Stimulated activated CD4-positive, alpha-beta T cell treated with anti-CD3 and anti-CD28 coated beads, Interleukin-4, amount 100 ng/mL, for 24 hours (primary cell): ENCODE measurements at regions not wholly inside any gene's neighbourhood (a gene's known extent, or its start where the extent isn't known, plus 50 kb on each side); places are given as distances from the start of the nearest gene placed in this dataset.

Source experiments
- DNase-seq: peaks from one replicate; pipeline ENCODE4 v3.0.0-alpha.2; 2020

DNA sequence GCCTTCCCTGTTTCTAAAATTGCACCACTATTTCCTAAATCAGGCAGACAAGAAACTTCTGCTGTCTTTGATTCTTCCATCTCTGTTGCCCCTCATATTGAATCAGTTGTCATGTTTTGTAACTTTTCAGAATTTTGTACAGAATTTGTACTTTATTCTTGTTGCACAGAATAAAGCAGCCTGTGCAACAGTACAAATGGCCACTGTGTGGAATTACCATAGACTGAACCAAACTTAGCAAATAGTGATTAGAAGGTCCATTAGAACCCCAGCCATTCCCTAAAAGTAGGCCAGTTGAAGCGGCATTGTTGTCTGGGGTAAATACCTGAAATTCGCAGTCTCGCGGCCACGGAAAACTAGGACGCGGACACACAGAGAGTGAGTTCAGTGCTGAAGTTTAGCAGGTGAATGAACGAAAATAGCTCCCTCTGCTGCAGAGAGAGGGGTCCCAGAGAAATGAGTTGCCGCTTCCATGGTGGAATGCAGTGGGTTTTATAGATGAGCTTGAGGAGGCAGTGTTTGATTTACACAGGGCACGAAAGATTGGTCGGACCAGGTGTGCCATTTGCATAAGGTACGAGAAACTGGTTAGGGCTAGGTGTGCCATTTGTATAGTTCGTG, 71.8 kb downstream of the C4orf33 start:
- no peak for DNase-seq

DNA sequence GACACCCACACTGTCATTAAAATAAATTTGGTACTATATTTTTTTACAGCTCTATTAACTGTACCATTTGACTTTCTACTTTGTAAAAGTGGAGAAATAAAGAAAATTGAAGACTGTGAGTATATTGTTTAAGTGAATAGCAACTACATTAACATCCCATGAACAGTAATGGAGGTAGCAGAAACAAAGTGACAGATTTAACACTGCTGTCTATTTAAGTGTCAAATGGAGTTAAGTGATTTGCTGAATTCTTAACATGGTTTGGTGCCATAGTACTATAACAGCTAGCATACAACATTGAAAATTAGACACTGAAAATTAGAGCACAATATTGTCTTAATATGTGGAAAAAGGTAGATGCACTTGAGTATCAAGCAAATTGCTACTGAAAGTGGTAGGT, 76.2 kb downstream of the C4orf33 start:
- DNase-seq = no peak

DNA sequence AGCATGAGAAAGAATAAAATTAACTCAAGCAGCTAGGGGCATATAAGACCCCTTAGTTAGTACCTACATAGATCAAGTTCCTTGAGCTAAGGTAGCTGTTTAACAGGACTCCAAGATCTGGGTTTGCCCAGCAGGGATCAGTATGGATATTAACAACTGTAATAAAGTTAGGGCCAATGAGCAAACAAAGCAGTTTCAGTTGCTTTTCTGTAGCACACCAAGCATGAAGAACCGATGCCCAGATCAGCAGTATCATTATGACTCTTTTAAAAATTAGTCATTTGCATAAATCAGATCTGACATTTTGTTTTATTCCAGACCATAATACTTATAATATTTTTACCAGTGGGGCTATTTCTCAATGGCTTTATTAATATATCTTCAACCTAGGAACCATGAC, 80.9 kb downstream of the C4orf33 start:
- no peak for DNase-seq

DNA sequence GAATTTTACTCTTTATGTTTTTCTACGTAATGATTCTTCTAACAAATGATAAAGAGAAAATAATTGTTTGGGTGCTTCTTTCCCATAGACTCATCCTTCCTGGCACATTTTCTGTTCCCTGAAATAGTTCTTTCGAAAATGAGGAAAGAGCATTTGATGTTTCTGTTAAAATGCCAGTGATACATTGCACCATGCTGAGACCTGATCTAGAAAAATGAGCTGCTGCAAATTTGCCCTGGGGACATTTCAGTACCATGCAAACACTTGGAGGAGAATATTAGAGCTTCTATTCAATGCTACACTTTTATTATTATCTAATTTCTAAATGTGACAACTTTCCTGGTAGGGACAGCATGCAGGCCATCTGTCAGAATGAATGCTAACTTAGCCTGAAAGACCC, 83.3 kb downstream of the C4orf33 start:
- no peak for DNase-seq

GRCh38 chr4:129189630-129190029, 93.7 kb downstream of the C4orf33 start:
- DNase-seq = no peak

DNA sequence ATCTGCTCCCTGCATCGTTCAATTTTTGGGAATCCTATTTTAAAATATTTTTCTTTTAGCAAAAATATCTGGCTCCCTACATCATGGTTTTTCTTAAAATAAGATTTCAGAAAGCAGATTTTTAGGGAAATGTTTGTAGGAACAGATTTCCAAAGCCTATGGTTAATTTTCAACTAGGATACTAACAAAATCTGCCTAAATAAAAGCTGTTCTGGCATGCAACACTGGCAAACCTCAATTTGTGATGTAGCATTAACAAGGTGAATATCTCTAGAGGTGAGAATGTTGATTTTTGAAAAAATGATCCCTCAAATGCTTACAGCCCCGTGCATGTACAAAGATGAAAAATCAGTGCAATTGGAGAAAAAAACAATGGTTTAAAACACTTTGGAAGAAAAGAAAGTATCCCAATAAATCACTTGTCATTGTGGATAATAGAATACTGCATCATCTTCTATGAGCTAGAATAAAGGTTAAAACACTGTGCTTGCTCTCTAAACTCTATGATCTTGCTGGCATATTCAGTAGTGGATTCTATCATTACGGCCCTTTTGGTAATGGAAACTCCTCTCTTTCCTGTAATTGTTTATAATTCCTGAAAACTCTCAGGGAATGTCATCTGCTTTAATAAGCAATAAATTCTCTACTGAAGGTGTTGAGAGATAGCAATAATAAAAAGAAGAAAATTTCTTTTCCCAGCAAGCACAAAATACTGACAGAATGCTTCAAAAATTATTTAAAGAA, 97.6 kb downstream of the C4orf33 start:
- DNase-seq = no peak

DNA sequence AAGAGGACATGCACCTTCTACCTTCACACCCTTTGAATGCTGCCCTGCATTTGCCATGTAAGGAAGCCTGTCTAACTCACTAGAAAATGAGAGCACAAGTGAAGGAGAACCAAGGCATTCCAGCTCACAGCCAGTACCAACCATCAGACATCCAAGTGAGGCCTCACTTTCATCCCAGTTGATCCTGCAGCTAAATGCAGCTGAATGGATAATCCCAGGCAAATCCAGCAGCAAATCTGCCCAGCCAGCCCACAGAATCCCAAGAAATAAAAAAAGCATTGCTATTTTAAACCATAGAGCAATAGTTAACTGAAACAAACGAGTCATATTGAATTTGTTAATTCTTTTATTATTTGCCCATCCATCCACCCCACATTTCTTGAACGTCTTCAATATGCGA, 112.5 kb downstream of the C4orf33 start:
- no peak for DNase-seq

- no peak for DNase-seq
These were observed 117.7 kb downstream of the C4orf33 start for GRCh38 chr4:129213692-129214091.

DNA sequence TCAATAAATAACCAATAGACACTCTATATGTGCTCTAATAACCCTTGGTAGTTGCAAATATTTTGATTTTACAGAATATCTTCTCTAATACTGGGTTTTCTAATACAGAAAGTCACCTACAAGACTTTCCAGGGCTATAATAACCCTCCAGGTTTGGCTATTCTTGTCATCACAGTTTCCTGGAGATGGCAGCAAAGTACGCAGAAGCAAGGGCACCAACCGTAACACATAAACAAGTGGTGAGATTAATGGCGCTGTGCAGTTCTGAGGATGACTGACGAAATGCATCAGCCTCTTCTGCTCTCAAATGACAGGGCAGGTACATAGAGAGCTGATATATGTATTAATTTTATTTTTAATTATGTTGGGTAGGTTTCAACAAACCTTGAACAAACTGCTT, 122.4 kb downstream of the C4orf33 start:
- no peak for DNase-seq

DNA sequence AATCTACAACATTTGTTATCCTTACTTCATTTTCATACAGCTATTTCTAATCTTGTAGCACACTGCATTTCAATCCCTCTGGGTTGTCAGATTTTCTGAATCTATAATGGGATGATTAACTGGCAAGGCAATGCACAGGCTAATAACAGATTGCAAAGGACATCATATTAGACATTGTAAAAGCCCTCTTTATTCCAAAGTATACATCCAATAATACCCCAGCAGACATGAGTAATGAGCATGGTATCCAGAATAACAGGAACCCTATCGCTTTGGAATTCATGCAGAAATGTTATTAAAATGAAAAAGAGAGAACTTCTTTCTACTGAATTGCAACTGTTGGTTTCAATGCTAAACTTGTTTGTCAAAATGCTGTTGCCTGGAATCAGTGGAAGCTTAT, 122.9 kb downstream of the C4orf33 start:
- DNase-seq = no peak

- no peak for DNase-seq
These were observed 124.3 kb downstream of the C4orf33 start for GRCh38 chr4:129220254-129220653.

DNA sequence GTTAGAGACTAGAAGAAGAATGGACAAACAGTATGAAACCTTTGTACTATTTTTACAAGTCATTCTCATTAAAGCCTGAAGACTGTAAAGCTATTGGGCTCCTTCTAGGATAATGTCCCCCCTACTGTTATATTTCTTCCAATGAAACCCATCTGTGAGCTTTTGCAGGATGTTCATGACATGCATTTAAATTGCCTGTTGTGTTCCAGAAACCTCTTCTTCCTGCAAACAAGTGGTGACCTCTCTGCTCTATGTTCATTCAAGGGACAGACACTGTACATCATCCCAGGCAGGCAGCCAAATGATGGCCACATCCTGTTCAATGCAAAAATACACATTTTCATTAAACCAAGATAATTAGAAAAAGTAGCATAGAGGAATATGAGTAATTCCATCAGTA, 128.0 kb downstream of the C4orf33 start:
- no peak for DNase-seq

DNA sequence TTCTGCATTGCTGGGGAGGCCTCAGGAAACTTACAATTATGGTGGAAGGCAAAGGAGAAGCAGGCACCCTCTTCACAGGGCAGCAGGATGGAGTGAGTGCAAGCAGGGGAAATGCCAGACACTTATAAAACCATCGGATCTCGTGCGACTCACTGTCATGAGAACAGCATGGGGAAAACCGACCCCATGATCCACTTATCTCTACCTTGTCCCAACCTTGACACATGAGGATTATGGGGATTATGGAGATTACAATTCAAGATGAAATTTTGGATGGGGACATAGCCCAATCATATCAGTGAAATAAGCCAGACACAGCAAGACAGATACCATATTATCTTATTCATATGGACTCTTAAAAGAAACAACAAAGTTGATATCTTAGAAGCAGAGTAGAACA, 134.9 kb downstream of the C4orf33 start:
- DNase-seq = no peak

- DNase-seq = no peak
These were observed 136.1 kb downstream of the C4orf33 start for GRCh38 chr4:129231945-129232588.

DNA sequence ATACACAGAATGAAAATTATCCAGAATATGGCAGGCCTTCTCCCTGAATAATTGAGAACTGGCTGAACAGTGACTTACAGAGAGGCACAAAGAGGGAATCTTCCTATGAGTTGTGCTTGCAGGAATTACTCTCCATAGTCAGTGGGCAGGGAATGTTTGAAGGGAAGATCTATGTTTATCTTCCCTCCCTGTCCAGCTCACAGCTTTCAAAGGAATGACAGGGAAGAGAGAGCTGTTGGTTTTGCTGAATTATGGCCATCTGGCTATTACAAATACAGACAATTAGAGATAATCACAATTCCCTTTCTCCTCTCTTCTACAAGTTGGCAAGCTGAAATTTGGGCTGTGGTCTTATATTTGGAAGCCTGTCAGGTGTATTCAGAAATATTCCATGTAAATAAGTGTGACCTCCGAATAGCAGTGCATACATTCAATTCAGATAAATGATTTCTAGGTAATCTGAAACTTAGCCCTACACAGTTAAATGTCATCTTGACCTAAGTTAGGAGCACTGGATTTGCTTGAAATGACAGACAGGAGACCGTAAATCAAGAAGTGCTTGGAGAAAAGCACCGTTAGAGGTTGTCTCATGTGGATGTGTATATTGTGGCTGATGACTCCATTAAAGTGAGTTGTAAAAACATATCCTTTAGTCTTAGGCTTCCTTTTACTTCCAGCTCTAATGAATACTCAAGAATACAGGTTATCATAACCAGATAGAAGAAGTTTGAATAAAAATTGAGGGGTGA, 136.8 kb downstream of the C4orf33 start:
- no peak for DNase-seq

DNA sequence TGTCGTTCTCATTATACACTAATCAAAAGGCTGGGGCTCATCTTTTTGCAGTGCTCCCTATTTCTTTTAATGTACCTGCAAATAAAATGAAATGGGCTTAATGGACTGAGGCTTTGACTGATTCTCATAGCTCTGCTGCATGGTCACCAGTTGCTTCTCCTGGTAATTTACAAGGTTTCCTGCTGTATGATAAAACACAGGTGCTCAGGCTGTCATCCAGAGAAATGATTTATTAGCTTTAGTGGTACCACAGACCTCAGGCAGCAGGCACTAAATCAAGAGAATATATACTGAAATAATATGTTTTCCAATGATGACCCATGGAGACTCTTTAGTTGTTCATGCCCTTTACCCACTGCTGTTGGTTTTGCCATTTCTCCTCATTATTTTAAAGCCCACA, 137.7 kb downstream of the C4orf33 start:
- no peak for DNase-seq

DNA sequence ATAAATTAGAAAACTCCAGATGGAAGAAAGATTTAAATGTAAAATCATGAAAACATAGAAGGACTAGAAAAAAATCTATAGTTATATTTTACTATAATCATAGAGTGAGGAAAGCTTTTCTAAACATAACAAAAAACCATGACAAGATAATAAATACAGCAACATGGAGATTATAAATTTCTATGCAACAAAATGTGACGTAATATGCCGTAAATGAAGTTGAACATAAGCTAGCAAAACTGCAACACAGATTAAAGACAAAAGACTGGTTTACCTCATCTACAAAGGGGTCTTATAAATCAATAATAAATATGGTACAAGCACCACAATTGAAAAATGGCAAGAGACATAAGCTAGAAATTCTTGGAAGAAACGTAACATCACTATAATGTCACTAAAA, 140.4 kb downstream of the C4orf33 start:
- no peak for DNase-seq

- DNase-seq = no peak
These were observed 143.1 kb downstream of the C4orf33 start for GRCh38 chr4:129239088-129239487.

GRCh38 chr4:129240816-129241215, 144.9 kb downstream of the C4orf33 start:
- DNase-seq = no peak

DNA sequence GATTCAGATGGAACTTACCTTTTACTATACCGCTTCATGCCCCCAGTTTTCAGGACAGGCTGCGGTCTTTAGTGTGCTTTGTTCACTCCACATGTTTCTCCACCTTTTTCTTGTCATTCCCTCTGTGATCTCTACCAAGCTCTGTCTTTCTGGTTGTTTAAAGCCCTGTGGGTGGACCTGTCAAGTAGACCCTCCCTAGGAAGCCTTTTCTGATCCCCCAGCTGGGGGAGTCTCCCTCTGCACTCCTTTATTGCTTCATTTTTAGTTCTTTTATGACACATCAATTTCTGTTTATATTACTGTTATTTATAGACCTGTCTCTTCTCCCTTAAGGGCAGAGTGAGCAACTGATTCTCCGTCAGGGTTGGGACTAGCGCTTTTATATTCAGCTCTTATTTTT, 150.2 kb downstream of the C4orf33 start:
- no peak for DNase-seq

DNA sequence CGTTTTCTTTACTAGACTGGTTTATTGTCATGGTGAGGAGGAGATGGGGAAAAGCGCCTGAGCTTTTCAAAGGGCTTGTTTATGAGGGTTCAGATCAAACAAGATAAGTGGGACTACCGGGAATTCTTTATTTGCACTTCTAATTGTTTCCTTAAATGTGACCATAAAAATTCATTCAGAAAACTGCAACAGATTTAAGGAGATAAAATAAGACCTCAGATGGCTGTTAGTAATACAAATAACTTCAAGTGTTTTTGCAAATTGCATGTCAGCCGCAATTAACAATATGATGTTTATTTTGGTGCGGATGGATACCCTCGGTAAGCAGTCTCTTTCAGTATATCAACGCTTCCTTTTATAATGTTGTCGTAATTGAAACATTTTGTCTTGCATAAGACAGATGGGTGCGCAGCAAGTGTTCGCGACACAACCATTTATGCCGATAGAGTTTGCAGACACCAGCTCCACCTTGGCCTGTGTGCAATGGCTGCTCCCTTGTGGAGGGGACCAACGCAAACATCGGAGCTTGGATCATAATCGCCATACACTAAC, 151.0 kb downstream of the C4orf33 start:
- DNase-seq = no peak

DNA sequence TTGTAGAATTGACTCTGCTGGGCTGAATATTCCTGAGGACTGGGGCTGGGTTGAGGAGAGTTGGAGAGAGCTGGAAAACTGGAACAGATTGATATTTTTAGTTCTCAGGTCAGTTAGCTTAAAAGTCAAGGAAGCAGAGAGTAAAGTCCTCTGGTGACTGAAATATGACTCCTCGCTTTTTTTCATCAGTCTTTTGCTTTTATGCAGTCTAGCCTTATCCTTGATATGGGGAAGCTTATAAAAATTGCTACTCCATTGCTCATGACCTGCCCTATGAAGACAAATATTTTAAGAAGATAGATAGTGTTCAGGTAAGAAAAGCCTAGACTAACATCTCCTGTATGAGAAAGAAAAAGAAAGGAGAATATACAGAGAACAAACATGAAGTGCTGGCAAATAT, 152.7 kb downstream of the C4orf33 start:
- DNase-seq = no peak

DNA sequence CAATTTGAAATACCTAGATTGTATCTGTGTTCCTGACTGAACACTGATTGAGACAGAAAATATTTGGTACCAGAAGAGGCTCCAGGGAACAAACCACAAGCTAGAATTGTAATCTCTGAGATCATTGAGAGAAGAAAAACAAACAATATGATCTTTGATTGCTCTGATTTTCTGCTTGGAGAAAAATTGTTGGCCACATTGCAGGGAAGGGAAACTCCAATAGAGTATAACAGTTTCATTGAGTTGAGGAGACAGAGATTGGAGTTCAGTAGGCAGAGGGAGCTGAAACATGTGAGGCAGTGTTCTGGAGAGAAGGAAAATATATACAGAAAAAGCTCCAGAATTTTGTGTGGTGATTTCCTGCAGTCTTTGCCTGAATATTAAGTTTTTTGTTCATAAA, 158.2 kb downstream of the C4orf33 start:
- DNase-seq = no peak
